Endothelial cell (in vitro differentiated cells): ENCODE measurements at regions not wholly inside any gene's neighbourhood (a gene's known extent, or its start where the extent isn't known, plus 50 kb on each side); places are given as distances from the start of the nearest gene placed in this dataset.

ENCODE experiments used
- DNase-seq: peaks from one replicate; pipeline ENCODE4 v3.0.0; 2021; ENCODE audit warnings: low spot score
- H3K27ac Mint-ChIP-seq: one replicate; pipeline ENCODE4 v1.8.0; 2021; ENCODE audit warnings: mixed read lengths, inconsistent platforms; ENCODE audit not compliant: unreplicated experiment
- H3K27me3 Mint-ChIP-seq: one replicate; pipeline ENCODE4 v1.8.0; 2021; ENCODE audit warnings: mild to moderate bottlenecking, moderate library complexity, mixed read lengths, inconsistent platforms; ENCODE audit not compliant: unreplicated experiment
- H3K36me3 Mint-ChIP-seq: one replicate; pipeline ENCODE4 v1.8.0; 2021; ENCODE audit warnings: mild to moderate bottlenecking, low read depth, mixed read lengths, inconsistent platforms; ENCODE audit not compliant: unreplicated experiment
- H3K4me1 Mint-ChIP-seq: one replicate; pipeline ENCODE4 v1.8.0; 2021; ENCODE audit warnings: mild to moderate bottlenecking, mixed read lengths, inconsistent platforms; ENCODE audit not compliant: unreplicated experiment
- H3K4me3 Mint-ChIP-seq: one replicate; pipeline ENCODE4 v1.8.0; 2021; ENCODE audit warnings: mild to moderate bottlenecking, mixed read lengths, inconsistent platforms; ENCODE audit not compliant: unreplicated experiment
- H3K9me3 Mint-ChIP-seq: one replicate; pipeline ENCODE4 v1.8.0; 2021; ENCODE audit warnings: mixed read lengths, inconsistent platforms; ENCODE audit not compliant: unreplicated experiment
- TF ChIP-seq, protein P1 (sequence below): fragments of 200-600 bp; sonication (generic); IDR thresholded peaks from one replicate; pipeline ENCODE4 v1.5.0; 2021; ENCODE audit warnings: antibody characterized with exemption; ENCODE audit not compliant: unreplicated experiment

DNA sequence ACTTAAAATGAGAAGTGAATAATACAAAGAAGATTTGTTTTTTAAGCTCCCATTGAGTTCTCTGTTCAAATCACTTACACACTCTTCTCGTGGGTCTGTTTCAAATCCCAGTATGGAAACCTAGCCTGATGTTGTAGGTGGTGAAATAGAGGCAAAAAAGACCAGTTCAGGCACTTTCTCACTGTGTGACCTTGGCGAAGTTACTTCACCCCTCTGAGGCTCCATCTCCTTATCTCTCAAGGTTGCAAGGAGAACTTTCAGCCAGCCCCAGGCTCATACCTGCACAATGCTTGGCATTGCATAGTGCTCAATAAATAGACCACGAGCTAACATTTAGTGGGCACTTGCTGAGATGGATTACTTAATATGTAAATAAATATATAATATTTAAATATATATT is 90.1 kb downstream of the PRLHR start:
- TF ChIP-seq, protein P1, sequence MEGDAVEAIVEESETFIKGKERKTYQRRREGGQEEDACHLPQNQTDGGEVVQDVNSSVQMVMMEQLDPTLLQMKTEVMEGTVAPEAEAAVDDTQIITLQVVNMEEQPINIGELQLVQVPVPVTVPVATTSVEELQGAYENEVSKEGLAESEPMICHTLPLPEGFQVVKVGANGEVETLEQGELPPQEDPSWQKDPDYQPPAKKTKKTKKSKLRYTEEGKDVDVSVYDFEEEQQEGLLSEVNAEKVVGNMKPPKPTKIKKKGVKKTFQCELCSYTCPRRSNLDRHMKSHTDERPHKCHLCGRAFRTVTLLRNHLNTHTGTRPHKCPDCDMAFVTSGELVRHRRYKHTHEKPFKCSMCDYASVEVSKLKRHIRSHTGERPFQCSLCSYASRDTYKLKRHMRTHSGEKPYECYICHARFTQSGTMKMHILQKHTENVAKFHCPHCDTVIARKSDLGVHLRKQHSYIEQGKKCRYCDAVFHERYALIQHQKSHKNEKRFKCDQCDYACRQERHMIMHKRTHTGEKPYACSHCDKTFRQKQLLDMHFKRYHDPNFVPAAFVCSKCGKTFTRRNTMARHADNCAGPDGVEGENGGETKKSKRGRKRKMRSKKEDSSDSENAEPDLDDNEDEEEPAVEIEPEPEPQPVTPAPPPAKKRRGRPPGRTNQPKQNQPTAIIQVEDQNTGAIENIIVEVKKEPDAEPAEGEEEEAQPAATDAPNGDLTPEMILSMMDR: no peak
- Mint-ChIP-seq H3K4me1 (peaks cover 4% of the 10 kb centered on the region), H3K36me3 (no peaks in the 10 kb centered on the region), H3K4me3 (no peak overlapping the region), H3K27me3 (no peaks in the 10 kb centered on the region), H3K27ac (no peak overlapping the region), H3K9me3 (no peaks in the 10 kb centered on the region)
- no peak for DNase-seq

DNA sequence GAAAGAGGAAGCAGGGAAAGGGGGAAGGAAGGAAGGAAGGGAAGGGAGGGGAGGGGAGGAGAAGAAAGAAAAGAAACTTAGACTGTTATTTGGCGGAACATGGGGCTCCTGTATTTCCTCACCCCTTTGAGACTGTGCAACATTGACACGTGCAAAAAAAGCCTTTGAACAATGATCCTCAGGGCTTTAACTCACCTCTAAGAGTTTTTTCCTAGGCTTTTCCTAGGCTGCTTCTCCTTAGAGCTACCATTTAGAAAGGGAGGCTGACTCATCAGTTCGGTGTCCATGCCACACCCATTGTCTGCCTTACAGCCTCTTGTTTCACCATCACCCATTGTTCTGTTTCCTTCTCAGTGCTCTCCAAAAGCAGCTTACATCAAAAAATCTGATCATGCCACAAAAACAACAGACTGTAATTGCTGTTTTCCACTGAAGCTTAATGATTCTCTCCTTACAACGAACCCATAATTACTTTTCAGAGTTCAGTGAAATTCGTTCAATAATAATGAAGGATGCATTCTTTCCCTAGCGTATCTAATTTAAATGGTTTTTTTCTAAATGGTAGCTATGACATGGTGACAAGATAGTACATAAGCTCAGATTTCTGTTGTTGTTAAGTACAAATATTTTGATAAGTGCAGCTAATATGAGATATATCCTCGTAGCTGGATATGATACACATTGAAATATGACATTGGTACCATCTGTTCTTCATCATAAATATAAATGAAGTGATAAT is 90.8 kb downstream of the PRLHR start:
- H3K27me3 Mint-ChIP-seq: no peaks in the 10 kb centered on the region
- TF ChIP-seq, protein P1: no peak
- no peak for DNase-seq
- no peaks in the 10 kb centered on the region for H3K36me3 Mint-ChIP-seq
- H3K4me1 Mint-ChIP-seq: peaks cover 4% of the 10 kb centered on the region
- H3K27ac Mint-ChIP-seq: no peak overlapping the region
- H3K9me3 Mint-ChIP-seq: no peaks in the 10 kb centered on the region
- H3K4me3 Mint-ChIP-seq: no peak overlapping the region

- H3K4me3 Mint-ChIP-seq: no peak overlapping the region
- no peaks in the 10 kb centered on the region for H3K27me3 Mint-ChIP-seq
- no peak overlapping the region for H3K27ac Mint-ChIP-seq
- DNase-seq: no peak
- TF ChIP-seq, protein P1: no peak
- H3K9me3 Mint-ChIP-seq: no peaks in the 10 kb centered on the region
- H3K36me3 Mint-ChIP-seq: no peaks in the 10 kb centered on the region
- H3K4me1 Mint-ChIP-seq: peaks cover 4% of the 10 kb centered on the region
Measured at GRCh38 chr10:118504044-118504443, 91.4 kb downstream of the PRLHR start.

- Mint-ChIP-seq H3K27ac (no peak overlapping the region), H3K36me3 (no peaks in the 10 kb centered on the region), H3K4me3 (no peak overlapping the region), H3K9me3 (no peaks in the 10 kb centered on the region), H3K27me3 (no peaks in the 10 kb centered on the region), H3K4me1 (peaks cover 4% of the 10 kb centered on the region)
- DNase-seq: no peak
- TF ChIP-seq, protein P1: no peak
Measured at GRCh38 chr10:118503192-118503591, 92.3 kb downstream of the PRLHR start.

DNA sequence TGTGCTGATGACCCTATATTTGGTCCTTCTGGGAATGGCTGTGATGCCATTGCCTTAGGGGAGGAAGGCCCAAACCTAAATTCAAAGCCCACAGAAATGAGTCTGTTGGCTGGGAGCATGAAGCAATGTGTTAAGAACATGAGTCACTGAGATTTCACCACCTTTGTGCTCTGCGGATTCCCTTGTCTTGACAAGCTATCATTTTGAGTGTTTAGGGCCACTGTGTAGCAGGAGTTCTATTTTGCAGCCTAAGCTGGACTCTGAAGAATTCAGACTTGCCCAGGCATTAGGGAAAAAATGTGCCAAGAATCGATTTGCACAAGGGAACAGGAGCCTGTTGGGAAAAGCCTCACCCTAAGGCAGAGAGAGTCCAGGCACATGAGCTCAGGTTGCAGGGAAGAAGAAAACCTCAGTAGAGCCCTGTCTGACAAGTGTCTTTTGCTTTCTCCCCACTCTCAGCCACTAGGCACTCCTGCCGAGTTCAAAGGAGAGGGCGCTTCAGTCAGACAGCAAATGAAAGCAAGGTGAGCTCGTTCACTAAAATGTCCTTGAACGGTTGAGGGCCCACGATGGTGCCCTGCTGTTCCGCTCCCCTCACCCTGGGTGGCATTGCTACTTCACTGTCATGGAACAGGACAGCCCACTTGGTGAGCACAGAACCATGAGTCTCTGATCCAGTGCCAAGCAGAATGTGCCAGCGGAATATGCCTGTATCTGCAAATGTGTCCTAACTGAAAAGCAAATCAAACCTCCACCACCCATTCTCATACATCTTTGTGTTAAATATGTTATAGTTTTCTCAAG is 93.6 kb downstream of the PRLHR start:
- Mint-ChIP-seq H3K4me1 (peaks cover 4% of the 10 kb centered on the region), H3K36me3 (no peaks in the 10 kb centered on the region), H3K27ac (no peak overlapping the region), H3K27me3 (no peaks in the 10 kb centered on the region), H3K4me3 (no peak overlapping the region), H3K9me3 (no peaks in the 10 kb centered on the region)
- TF ChIP-seq, protein P1: no peak
- DNase-seq: no peak
